IMR-90 (cell line): ENCODE measurements at regions not wholly inside any gene's neighbourhood (a gene's known extent, or its start where the extent isn't known, plus 50 kb on each side); places are given as distances from the start of the nearest gene placed in this dataset.
A peak's percentile ranks its signal among the peaks of the same experiment; 100 is the strongest.

Source experiments
- BHLHE40 ChIP-seq: fragments of 150-350 bp; IDR thresholded peaks from 2 replicates; pipeline ENCODE4 v1.6.1; 2016; ENCODE audit warnings: mild to moderate bottlenecking, low read depth, low read length
- CEBPB ChIP-seq: IDR thresholded peaks from 2 replicates; pipeline ENCODE4 v1.6.1; 2012; ENCODE audit warnings: low read depth, low read length, improper control_type of control experiment
- POLR2A ChIP-seq: IDR thresholded peaks from 2 replicates; pipeline ENCODE4 v1.6.1; 2012; ENCODE audit warnings: mild to moderate bottlenecking, low read depth, low read length
- RAD21 ChIP-seq: IDR thresholded peaks from 2 replicates; pipeline ENCODE4 v1.6.1; 2012; ENCODE audit warnings: low read length, improper control_type of control experiment
- RFX5 ChIP-seq: IDR thresholded peaks from 2 replicates; pipeline ENCODE4 v1.8.0; 2012; ENCODE audit warnings: low read depth, mild to moderate bottlenecking, low read length, moderate library complexity
- TF ChIP-seq, protein P1 (sequence below): conservative IDR thresholded peaks from 2 replicates; pipeline ENCODE4 v1.5.1; 2012; ENCODE audit warnings: mild to moderate bottlenecking, low read depth, low read length, improper control_type of control experiment

DNA sequence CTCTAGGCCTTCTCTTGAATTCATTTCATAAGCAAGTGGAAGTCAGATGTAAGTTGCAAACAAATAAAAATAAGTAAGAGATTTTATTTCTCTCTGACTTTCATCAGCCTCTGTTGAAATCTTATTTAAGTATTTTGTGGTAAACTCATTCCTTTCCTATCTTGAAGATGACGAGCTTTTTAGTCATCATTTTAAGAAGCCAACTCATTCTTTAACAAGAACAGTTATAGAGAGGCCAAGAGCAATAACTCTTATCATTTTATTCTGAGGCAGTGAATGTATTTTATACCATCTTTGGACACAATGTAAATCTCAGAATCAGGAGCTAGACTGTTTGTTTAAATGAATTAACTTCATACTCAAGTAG, 147.5 kb upstream of the MBNL1 start:
- TF ChIP-seq CEBPB = 0 out of 2 replicates have a peak, but pooled peaks have one; percentile 3
- TF ChIP-seq, protein P1, sequence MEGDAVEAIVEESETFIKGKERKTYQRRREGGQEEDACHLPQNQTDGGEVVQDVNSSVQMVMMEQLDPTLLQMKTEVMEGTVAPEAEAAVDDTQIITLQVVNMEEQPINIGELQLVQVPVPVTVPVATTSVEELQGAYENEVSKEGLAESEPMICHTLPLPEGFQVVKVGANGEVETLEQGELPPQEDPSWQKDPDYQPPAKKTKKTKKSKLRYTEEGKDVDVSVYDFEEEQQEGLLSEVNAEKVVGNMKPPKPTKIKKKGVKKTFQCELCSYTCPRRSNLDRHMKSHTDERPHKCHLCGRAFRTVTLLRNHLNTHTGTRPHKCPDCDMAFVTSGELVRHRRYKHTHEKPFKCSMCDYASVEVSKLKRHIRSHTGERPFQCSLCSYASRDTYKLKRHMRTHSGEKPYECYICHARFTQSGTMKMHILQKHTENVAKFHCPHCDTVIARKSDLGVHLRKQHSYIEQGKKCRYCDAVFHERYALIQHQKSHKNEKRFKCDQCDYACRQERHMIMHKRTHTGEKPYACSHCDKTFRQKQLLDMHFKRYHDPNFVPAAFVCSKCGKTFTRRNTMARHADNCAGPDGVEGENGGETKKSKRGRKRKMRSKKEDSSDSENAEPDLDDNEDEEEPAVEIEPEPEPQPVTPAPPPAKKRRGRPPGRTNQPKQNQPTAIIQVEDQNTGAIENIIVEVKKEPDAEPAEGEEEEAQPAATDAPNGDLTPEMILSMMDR = no peak
- no peak for TF ChIP-seq POLR2A
- no peak for TF ChIP-seq RAD21
- TF ChIP-seq BHLHE40 = no peak
- TF ChIP-seq RFX5 = no peak
